Stimulated activated CD8-positive, alpha-beta memory T cell treated with anti-CD3 and anti-CD28 coated beads, Interleukin-15, amount 100 ng/mL, for 48 hours (primary cell): ENCODE measurements at regions not wholly inside any gene's neighbourhood (a gene's known extent, or its start where the extent isn't known, plus 50 kb on each side); places are given as distances from the start of the nearest gene placed in this dataset.
"Not testable (repeated sequence)": the region's sequence is repeated elsewhere in the genome, so short reads cannot be mapped to it uniquely, and the experiment has no call there.

Experiments
- DNase-seq, 2 donors: peaks; one replicate each; pipeline ENCODE4 v3.0.0-alpha.2; 2020; ENCODE audit warnings: low read depth in 2 of 2

DNA sequence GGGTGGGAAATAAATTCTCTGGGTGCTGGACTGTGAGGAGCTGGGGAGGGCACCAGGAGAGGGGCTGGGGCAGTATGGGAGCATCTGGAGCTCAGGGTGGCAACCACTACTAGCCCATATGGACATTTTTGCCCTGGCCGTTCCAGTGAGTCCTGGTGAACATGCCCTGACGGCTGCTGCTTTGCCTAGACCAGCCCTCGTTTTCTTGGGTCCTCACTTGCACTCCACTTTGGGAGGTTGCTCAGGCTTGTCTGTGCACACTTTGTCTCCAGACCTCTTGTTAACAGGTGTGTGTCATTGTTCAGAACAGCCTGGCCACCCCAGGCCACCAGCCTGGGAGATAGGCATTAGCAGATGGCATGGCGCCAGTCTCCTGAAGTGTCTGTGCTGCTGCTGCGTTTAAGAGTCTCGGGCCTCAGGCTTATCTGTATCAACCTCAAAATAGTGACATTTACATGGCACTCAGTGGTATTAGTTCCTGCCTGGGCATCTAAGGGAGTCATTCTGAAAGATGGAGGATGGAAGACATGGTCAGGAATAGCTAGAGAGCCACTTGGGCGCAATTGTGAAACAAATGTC is 190.5 kb downstream of the PTPRU start:
- no peak for DNase-seq

DNA sequence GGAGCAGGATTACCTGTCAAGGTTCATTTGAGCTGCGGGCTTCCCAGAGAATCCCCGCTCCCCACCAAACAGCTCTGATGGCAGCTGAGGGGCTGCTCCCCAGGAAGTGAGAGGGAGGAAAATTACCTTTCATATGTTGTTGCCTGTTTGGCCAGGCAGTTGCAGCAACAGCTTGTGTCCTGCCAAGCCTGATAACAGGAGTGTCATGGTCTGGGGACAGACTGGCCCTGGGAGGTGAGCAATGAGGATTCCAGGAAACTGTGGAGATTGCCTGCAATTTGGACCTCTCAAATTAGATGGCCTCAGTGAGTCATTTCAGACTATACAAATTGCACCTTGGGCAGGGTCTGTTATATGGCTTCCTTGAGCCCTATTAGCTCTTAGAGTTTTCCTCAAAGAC is 189.3 kb downstream of the PTPRU start:
- no peak for DNase-seq

DNA sequence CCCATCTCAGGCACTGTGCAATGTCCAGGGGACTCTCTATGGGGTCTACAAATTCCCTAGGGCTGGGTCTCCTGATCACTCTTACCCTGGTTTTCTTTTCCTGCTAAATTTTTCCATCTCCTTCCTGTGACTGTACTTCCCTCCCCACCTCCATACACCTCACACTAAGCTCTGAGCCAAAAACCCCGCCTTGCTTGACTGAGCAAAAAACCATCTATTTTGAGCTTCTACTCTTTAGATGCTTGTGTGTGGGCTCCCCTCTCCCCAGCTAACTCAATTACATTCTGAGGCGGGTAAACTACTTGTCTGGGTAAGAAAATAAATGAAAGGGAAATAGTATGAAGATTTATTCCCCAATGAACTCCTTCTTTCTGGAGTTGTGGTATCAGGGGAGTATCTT is 187.9 kb downstream of the PTPRU start:
- no peak for DNase-seq

DNA sequence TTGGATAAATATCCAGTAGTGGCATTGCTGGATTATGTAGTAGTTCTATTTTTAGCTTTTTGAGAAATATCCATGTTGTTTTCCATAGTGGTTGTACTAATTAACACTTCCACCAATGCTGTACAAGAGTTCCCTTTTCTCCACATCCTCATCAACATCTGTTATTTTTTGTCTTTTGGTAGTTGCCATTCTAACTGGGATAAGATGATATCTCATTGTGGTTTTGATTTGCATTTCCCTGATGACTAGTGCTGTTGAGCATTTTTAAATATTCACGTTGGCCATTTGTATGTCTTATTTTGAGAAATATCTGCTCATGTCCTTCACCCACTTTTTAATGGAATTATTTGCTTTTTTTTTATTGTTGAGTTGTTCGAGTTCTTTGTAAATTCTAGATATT is 183.9 kb downstream of the PTPRU start:
- DNase-seq: no peak

DNA sequence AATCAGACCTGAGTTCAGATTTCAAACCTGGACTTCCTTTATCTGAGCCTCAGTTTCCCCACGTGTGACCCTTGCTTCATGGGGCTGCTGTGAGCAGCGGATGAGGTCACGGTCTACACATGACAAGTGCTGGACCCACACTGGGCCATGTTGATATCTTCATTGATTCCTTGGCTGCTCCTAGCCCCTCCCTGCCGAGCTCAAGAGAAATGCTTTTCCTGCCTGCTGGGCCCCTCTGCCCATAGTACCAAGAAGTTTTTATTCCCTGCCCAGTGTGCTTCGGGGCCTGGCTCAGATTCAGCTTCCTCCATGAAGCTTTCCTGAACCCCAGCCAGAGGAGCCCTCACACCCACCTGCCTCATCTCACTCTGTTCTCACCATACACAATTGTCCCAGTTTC is 181.6 kb downstream of the PTPRU start:
- no peak for DNase-seq

DNA sequence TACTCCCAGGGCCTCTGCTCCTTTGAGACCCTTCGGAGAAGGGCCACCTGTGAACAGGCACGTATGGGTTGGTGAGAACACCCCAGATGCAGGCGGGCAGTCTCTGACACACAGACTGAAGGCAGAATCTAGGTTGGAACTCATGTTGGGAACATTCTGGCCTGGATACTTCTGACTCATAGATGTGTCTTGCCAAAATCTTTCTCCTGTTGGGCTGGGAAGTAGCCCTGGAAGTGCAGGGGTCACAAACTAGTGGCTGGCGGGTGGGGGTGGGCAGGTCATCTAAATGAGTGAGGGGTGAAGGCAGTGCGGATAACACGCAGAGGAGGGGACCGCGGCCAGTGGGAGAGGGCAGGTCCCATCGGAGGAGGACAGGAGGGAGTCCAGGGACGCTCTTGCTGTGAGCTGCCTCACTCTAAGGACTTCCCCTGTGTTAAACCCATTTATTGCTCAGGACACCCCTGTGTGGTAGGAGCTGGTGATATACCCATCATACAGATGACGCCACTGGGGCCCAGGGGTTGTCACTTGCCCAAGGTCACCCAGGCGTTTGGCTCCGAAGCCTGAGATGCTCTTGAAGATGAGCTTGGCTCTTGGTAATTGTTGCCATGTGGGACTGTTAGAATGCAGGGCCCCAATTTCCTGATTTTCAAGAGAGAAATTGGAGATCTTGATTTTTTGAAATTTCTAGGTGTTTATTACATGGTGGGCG is 181.0 kb downstream of the PTPRU start:
- no peak for DNase-seq

DNA sequence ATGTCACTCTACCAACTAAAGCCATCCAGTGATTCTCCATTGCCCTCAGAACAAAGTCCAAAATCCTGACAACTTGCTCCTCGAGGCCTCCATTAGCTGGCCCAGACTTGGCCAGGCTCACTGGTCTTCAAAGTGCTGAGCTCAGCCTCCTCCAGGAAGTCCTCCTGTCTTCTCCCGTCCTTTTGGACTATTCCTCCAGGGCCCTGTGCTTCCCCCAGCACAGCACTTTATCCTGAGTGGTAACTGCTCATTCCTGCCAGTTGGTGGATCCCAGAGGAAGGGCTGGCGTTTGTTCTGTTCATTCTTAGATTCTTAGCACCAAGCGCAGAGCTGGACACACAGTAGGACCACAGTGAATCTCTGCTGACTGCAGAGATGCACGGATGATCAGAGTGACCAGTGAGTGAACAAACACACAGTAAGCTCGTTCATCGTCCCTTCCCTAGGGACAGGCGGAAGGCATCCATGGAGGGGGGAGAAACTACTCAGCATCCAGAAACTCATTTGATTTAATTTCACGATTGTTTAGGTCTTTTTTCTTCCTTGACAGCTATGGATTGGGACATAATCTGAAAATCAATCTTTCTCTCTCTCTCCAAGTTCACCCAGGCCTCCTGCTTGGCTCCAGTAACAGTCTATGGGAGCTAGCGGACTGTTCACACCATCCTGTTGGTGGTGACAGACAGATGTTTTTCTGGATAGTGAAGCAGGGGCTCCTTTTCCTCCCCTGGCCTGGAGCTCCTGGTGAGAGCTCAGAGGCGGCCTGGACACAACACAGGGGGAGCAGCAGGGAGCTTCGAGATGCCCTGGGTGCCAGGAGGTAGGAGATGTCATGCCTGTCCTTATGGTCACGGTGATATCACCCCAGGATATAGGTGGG is 180.2 kb downstream of the PTPRU start:
- DNase-seq: no peak

DNA sequence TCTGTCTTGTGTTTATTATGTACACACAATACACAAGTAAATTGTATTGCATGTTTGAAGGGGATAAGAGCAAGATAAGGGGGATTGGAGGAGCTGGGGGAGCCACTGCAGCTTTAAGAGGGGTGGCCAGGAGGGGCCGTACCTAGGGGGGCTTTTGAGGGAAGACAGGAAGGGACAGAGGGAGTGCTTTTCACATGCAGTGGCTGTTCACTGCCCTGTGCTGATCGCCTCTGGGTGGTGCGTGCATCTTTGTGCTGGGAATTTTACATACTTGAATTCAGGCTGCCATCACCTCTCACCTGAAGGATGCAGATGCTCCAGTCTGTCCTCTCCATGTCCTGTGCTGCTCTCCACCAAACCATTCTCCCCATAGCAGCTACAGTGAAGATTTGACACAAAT is 179.5 kb downstream of the PTPRU start:
- DNase-seq: no peak

DNA sequence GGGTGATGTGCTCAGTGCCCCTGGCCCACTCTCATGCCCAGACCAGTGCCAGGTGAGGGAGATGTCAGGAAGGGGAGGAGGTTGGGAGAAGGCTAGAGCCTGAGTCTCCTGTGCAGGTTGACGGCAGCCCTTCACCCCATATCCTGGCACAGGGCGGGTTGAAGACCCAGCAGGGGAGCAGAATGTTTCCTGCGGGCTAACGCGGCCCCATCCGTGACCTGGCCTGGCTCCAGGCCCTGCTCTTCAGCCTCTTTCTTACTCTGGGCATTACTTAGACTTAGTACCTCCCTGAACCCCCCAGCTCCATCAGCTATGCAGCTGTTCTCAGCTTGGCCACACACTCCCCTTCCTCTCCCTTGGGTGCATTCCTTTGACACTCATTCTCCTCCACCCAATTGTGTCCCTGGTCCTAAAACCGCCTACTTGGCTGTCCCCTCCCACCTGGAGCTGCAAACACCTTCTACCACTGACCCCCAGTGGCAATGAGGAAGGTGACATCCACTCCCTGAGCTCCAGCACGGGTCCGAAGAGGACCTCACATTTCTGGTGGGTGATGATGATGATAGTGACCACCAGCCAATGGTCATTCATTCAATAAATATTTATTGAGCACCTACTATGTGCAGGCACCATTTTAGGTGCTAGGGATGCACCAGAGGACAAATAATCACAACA is 179.0 kb downstream of the PTPRU start:
- DNase-seq: no peak

DNA sequence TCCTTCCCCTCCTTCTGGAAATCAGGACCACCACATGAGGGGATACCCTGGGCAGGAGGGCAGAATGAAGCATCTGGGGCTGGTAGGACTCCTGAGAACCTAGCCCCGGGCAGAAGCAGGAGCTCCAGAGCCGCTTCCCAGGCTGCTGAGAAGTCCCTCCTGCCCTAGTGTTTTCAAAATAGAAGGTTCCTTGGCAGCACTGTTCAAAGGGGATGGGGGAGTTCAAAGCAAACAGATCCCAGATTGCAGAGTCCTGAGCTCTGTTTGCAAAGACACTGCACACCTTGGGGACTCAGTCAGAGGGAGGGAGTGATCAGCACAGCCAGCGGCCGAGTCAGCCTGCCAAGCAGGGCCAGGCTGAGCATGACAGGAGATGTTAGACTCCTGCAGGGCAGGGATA is 177.8 kb downstream of the PTPRU start:
- no peak for DNase-seq

DNA sequence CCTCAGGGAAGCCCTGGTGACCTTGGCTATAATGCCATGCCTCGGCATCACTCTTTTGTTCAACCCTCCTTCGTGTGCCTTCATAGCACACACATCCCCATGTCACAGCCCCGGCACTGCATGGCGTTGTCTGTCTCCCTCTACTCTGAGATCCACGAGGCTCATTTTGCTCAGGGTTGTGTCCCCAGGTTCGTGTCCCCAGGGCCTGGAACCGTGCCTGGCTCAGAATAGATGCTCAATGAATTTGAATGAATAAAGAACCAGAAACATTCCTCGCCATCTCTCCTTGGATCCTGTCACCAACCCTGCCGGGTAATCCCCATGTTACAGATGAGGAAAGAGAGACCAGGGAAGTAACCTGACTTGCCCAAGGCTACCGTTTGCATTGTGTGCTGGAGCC is 177.3 kb downstream of the PTPRU start:
- DNase-seq: no peak

DNA sequence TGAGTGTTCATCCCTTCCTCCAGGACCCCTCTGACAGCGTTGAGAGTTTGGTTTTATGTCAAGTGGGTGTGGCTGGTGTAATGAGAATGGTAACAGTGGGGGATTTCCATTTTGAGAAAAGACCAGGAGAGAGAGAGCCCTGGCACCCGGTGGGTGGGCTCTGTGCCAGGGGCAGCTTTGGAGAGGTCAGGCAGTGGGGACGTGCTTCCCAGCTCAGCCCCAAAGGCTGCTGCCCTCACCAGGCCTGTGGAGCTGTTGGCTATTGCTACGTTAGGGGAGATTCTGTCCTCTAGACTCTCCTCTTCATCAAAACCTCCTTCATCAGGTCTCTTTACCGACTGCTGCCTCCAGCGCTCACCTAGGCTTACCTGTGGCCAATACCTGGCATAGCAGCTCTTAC is 176.3 kb downstream of the PTPRU start:
- no peak for DNase-seq

DNA sequence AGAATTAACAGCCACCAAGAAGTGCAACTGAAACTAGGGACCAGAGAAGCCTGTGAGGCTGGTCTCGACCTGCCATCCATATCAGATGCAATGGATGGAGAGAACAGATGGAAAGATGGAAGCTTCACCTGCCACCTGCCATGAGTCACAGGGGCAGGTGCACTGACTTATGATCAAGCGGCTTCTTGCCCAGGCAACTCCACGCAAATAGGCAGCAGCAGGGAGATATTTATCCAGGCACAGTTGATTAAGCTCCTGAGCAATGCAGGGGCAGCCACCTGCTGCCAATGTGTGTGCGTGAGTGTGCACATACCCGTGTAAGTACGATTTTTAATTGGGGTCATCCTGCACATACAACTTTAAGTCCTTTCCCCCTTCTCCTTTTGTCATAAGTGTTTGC is 174.2 kb downstream of the PTPRU start:
- no peak for DNase-seq

DNA sequence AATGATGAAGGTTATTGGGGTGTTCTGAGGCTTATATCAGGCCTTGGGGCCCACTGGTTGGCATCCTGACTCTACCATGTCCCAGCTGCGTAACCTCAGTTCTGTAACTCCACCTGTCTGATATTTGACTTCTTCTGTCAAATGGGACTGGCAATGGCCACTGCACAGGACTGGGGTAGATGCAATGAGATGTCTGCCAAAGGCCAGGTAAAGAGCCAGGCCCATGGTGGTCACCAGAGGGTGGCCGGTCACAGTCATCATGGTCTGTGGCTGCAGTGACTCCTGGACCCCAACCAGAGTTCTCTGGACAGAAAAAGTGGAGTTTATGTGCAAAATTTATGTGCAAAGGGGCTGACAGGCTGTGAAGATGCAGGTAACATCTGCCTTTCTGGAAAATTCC is 173.3 kb downstream of the PTPRU start:
- DNase-seq: no peak

DNA sequence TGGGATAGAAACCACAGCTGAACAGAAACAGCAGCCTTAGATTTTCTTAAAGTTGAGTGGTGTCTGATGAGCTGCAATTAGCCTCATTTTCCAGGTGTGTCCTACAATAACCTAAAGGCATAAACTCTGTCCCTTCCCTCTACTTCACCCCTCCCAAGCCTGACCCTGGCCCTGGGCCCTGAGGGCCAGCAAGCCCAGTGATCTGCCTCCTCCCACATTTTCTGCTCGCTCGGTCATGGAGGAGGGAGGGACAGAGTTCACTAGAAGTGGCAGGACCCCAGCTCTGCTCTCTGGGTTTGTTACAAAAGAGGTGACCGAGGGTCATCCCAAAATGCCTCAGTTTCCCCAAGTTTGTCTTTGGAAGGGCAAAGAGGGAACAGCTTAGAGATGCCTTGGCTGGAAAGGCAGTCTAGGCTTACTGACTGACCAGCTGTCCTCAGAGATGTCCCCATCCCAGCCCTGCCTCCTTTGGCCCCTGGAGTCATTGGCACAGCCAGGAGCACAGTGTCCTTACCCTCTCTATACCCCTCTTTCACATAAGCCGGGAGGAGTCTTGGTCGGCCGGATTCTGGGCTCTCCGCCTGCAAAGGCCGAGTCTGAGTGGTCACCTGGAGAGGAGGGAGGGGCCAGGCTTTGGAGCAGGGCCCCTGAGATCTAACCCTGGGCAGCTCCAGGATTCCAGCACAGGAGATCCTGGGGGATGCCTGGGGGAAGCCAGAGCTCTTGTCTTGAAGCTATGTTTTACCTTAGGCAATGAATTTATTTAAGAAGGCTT is 172.7 kb downstream of the PTPRU start:
- no peak for DNase-seq

DNA sequence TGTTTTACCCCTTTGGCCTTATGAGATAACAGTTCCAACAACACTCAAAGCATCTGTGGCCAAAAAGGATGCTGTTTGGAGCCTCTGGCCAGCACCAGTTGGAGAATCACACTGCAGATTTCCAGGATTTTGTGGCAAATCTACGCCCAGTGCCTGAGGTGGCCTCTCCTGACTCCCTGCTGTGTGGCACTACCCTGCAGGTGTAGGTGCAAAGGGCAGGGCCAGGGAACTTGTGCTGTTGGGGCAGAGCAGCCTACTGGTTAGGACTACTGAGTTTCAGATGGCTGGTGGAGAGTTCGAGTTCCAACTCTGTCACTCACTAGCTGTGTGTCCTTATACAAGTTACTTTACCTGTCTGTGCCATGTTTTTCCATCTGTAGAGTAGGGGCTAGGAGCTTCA is 170.5 kb downstream of the PTPRU start:
- no peak for DNase-seq

DNA sequence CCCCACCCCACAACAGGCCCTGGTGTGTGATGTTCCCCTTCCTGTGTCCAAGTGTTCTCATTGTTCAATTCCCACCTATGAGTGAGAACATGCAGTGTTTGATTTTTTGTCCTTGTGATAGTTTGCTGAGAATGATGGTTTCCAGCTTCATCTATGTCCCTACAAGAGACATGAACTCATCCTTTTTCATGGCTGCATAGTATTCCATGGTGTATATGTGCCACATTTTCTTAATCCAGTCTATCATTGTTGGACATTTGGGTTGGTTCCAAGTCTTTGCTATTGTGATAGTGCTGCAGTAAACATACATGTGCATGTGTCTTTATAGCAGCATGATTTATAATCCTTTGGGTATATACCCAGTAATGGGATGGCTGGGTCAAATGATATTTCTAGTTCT is 163.9 kb downstream of the PTPRU start:
- DNase-seq: not testable (repeated sequence)

DNA sequence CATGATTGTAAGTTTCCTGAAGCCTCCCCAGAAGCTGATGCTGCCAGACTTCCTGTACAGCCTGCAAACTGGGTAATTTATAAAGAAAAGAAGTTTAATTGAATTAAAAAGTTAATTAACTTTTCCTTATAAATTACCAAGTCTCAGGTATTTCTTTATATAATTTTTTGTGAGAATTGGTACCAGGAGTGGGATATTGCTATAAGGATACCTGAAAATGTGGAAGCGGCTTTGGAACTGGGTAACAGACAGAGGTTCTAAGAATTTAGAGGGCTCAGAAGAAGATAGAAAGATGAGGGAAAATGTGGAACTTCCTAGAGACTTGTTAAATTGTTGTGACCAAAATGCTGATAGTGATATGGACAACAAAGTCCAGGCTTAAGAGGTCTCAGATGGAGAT is 163.1 kb downstream of the PTPRU start:
- DNase-seq: no peak

DNA sequence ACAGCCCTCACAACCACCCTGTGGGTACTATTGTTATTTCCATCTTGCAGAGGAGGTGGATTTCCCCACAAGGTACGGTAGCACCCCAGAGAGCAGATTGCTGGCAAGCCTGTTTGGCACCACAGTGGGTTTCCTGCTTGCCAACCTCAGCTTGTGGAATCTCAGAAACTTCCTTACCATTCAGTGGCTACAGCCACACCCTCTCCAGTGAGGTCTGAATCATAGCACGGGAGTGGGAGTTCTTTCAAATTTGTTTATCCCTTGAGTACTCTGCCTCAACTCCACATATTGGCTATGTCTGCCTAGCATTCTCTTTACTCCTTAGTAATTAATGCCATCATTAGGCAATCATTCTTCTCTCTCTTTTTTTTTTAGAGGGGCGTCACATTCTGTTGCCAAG is 162.1 kb downstream of the PTPRU start:
- DNase-seq: no peak

DNA sequence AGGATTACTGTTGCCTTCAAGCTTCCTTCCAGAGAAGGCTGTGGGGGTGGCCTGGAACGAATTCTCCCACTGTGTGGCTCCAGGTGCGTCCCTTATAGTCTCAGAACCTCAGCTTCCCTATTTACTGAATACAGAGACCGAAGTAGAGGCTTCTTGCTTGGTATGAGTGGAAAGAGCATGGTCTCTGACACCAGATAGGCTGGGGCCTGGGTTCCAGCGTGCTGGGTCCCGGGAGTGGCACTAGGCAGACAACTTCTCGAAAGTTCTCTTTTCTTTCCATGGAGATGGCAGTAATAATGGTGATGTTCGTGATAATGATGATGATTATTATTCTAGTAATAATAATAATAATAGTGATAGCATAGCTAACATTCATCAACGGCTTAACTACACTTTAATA is 161.7 kb downstream of the PTPRU start:
- no peak for DNase-seq

DNA sequence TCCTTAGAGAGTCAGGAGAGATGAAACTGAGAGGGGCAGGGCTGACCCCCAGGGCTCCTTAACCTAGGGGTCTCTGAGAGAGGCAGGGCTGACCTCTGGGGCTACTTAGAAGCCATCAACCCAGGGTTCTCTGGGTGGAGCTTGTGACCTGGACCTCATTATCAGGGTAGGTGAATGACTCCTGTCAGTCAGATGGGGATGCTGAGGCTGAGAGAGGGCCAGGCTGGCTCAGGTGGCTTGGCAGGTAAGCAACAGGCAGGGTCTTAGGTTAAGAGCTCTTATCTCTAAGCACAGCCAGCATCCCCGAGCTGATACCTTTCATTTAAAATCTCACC is 160.9 kb downstream of the PTPRU start:
- no peak for DNase-seq
